BLaER1 (cell line): ENCODE measurements at regions not wholly inside any gene's neighbourhood (a gene's known extent, or its start where the extent isn't known, plus 50 kb on each side); places are given as distances from the start of the nearest gene placed in this dataset.
A peak's percentile ranks its signal among the peaks of the same experiment; 100 is the strongest.

Source experiments
- H3K27ac ChIP-seq: shearing (Covaris generic); formaldehyde crosslinking; 2 replicates; pipeline ENCODE4 v1.8.1; 2022
- H3K27me3 ChIP-seq: shearing (Covaris generic); formaldehyde crosslinking; 2 replicates; pipeline ENCODE4 v1.8.1; 2022
- H3K36me3 ChIP-seq: shearing (Covaris generic); formaldehyde crosslinking; 2 replicates; pipeline ENCODE4 v1.8.1; 2022
- H3K4me1 ChIP-seq: shearing (Covaris generic); formaldehyde crosslinking; 2 replicates; pipeline ENCODE4 v1.8.1; 2022
- H3K4me2 ChIP-seq: shearing (Covaris generic); formaldehyde crosslinking; 2 replicates; pipeline ENCODE4 v1.8.1; 2022
- H3K4me3 ChIP-seq: shearing (Covaris generic); formaldehyde crosslinking; 2 replicates; pipeline ENCODE4 v1.8.1; 2022
- H3K9ac ChIP-seq: shearing (Covaris generic); formaldehyde crosslinking; 2 replicates; pipeline ENCODE4 v1.8.1; 2022
- H3K9me3 ChIP-seq: shearing (Covaris generic); formaldehyde crosslinking; 2 replicates; pipeline ENCODE4 v1.8.1; 2022
- H4K20me1 ChIP-seq: shearing (Covaris generic); formaldehyde crosslinking; 2 replicates; pipeline ENCODE4 v1.8.1; 2022
- Cebpa-rat ChIP-seq: shearing (Covaris generic); IDR thresholded peaks from 2 replicates; pipeline ENCODE4 v1.8.1; 2022

GRCh38 chr21:43320526-43320925 is 106.4 kb downstream of the SIK1 start:
- H3K4me3 ChIP-seq = no peak overlapping the region
- H3K36me3 ChIP-seq = no peaks in the 10 kb centered on the region
- 0 out of 2 replicates have a peak, but pooled peaks cover 9% of the 10 kb centered on the region for H4K20me1 ChIP-seq
- 0 out of 2 replicates have a peak overlapping the region, but pooled peaks have one; percentile 37 for H3K27ac ChIP-seq
- TF ChIP-seq Cebpa-rat = no peak
- H3K27me3 ChIP-seq = no peaks in the 10 kb centered on the region
- peaks cover 58% of the 10 kb centered on the region for H3K4me1 ChIP-seq
- peaks cover 16% of the 10 kb centered on the region; the same call in 1 of the 2 replicates for H3K9me3 ChIP-seq
- H3K9ac ChIP-seq = peak overlapping the region; percentile 59; the same call in 1 of the 2 replicates
- H3K4me2 ChIP-seq = peak overlapping the region; percentile 84

DNA sequence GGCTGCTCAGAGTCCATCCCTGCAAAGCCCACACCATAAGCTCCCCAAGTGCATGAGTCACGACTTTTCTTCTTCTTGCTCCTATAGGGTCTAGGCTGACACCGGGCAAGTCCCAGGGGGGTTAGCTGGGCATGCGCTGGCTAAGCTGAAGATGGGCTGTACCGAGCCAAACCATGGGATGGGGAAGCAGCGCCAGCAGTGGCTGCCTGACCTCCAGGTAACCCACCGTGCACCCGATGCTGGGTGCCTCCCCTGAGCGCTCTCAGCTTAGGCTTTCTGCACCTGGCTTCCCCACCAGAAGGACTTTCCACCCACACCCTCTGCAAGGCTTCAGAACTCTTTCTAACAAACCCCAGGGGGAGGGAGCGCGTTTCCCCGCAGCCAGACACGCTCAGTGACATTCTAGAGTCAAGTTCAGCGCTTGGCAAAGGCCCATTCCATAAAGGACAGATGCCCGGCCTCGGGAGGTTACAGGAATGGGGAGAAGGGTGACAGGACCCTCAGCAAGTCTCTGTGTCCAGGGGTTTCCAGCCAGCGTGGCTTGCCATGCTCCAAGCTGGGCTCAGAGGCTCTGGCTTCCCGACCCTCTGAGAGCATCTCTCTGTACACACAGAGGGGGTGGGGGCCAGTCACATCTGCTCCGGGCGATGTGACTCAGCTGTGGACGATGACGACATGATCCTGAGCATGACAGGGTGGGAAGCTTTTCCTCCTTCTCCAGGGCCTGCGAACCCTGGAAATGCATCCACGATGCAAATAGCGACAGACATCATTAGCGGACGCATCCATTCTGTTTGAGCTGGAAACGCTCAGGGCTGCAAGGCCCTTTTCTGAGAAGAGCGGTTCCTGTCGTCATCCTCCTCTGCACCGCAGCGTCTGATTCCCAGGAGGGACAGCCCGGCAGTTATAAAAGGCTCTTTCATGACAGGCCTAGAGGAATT is 107.8 kb downstream of the SIK1 start:
- Histone ChIP-seq H3K27me3 (no peaks in the 10 kb centered on the region), H3K4me1 (peaks cover 68% of the 10 kb centered on the region), H3K36me3 (no peaks in the 10 kb centered on the region), H3K27ac (no peak overlapping the region; the same call in 1 of the 2 replicates), H4K20me1 (0 out of 2 replicates have a peak, but pooled peaks cover 9% of the 10 kb centered on the region), H3K4me3 (peak overlapping the region; percentile 45), H3K9me3 (peaks cover 16% of the 10 kb centered on the region; the same call in 1 of the 2 replicates), H3K4me2 (peak overlapping the region; percentile 84), H3K9ac (peak overlapping the region; percentile 59; the same call in 1 of the 2 replicates)
- TF ChIP-seq Cebpa-rat = no peak

DNA sequence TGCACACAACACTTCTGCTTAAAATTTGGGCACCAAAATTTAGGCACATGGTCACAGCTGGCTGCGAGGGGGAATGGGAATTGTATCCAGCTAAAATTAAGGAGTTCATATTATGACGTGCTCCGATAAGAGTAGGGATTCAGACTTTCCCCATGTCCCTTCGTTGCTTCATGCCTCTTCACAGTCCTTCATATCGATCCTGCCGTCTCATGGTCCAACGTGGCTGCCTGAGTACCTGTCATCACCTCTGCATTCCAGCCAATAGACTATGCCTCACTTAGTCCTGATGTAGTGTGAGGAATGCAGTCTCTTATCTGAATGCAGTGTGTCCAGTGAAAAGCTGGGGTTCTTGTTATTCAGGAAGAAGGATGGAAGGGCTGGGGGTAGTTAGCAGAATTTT is 108.6 kb downstream of the SIK1 start:
- Histone ChIP-seq H3K9me3 (peaks cover 16% of the 10 kb centered on the region; the same call in 1 of the 2 replicates), H3K27ac (no peak overlapping the region), H3K9ac (no peak overlapping the region), H4K20me1 (0 out of 2 replicates have a peak, but pooled peaks cover 9% of the 10 kb centered on the region), H3K27me3 (no peaks in the 10 kb centered on the region), H3K4me2 (peak overlapping the region; percentile 84), H3K36me3 (no peaks in the 10 kb centered on the region), H3K4me1 (peaks cover 76% of the 10 kb centered on the region), H3K4me3 (no peak overlapping the region)
- no peak for TF ChIP-seq Cebpa-rat

DNA sequence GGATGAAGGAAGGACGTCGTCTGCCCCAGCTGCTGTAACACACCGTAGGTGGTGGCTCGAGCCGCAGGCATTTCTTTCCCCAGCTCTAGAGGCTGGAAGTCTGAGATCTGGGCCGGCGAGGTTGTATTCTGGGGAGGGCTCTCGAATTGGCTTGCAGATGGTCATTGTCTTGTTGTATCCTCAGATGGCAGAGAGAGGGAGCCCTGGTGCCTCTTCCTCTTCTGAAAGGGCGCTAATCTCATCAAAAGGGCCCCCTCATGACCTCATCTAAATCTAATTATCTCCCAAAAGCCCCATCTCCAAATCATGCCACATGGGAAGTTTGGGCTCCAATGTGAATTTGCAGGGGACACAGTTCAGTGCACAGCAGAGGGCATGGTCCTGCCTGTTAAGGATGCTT is 109.0 kb downstream of the SIK1 start:
- Histone ChIP-seq H3K4me2 (peak overlapping the region; percentile 84), H4K20me1 (0 out of 2 replicates have a peak, but pooled peaks cover 9% of the 10 kb centered on the region), H3K36me3 (no peaks in the 10 kb centered on the region), H3K4me1 (peaks cover 80% of the 10 kb centered on the region), H3K9me3 (peaks cover 16% of the 10 kb centered on the region; the same call in 1 of the 2 replicates), H3K4me3 (no peak overlapping the region), H3K9ac (no peak overlapping the region), H3K27me3 (no peaks in the 10 kb centered on the region), H3K27ac (no peak overlapping the region)
- TF ChIP-seq Cebpa-rat = no peak

DNA sequence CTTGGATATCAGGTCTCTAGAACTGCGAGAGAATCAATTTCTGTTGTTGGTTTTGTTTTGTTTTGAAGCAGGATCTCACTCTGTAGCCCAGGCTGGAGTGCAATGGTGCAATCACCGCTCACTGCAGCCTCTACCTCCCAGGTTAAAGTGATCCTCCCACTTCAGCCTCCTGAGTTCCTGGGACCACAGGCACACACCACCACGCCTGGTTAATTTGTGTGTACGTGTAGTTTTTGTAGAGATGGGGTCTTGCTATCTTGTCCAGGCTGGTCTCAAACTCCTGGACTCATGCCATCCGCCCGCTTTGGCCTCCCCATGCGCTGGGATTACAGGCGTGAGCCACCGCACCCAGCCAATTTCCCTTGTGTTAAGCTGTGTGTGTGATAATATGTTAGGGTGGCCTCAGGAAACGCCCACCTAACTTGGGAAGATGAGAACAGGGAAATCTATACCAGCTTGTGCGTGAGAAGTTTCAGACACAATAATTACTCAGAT is 109.6 kb downstream of the SIK1 start:
- H3K36me3 ChIP-seq = no peaks in the 10 kb centered on the region
- H3K27ac ChIP-seq = no peak overlapping the region
- peaks cover 86% of the 10 kb centered on the region for H3K4me1 ChIP-seq
- TF ChIP-seq Cebpa-rat = no peak
- H3K9me3 ChIP-seq = peaks cover 16% of the 10 kb centered on the region; the same call in 1 of the 2 replicates
- H3K27me3 ChIP-seq = no peaks in the 10 kb centered on the region
- no peak overlapping the region for H3K4me3 ChIP-seq
- H3K4me2 ChIP-seq = no peak overlapping the region
- 0 out of 2 replicates have a peak, but pooled peaks cover 9% of the 10 kb centered on the region for H4K20me1 ChIP-seq
- no peak overlapping the region for H3K9ac ChIP-seq

GRCh38 chr21:43316156-43316845 is 110.6 kb downstream of the SIK1 start:
- no peak overlapping the region for H3K4me3 ChIP-seq
- peak overlapping the region; percentile 83; the same call in 1 of the 2 replicates for H3K4me2 ChIP-seq
- no peak overlapping the region for H3K27ac ChIP-seq
- peaks cover 93% of the 10 kb centered on the region for H3K4me1 ChIP-seq
- H3K36me3 ChIP-seq = no peaks in the 10 kb centered on the region
- TF ChIP-seq Cebpa-rat = no peak
- peaks cover 16% of the 10 kb centered on the region; the same call in 1 of the 2 replicates for H3K9me3 ChIP-seq
- no peak overlapping the region for H3K9ac ChIP-seq
- H4K20me1 ChIP-seq = 0 out of 2 replicates have a peak, but pooled peaks cover 9% of the 10 kb centered on the region
- H3K27me3 ChIP-seq = no peaks in the 10 kb centered on the region

GRCh38 chr21:43315244-43316137 is 111.4 kb downstream of the SIK1 start:
- H3K4me1 ChIP-seq = peaks cover 85% of the 10 kb centered on the region
- H3K36me3 ChIP-seq = no peaks in the 10 kb centered on the region
- 0 out of 2 replicates have a peak, but pooled peaks cover 9% of the 10 kb centered on the region for H4K20me1 ChIP-seq
- H3K27me3 ChIP-seq = no peaks in the 10 kb centered on the region
- H3K4me3 ChIP-seq = no peak overlapping the region
- H3K9me3 ChIP-seq = peaks cover 16% of the 10 kb centered on the region; the same call in 1 of the 2 replicates
- no peak overlapping the region for H3K9ac ChIP-seq
- H3K27ac ChIP-seq = peak overlapping the region; percentile 4; the same call in 1 of the 2 replicates
- TF ChIP-seq Cebpa-rat = no peak
- H3K4me2 ChIP-seq = peak overlapping the region; percentile 83

DNA sequence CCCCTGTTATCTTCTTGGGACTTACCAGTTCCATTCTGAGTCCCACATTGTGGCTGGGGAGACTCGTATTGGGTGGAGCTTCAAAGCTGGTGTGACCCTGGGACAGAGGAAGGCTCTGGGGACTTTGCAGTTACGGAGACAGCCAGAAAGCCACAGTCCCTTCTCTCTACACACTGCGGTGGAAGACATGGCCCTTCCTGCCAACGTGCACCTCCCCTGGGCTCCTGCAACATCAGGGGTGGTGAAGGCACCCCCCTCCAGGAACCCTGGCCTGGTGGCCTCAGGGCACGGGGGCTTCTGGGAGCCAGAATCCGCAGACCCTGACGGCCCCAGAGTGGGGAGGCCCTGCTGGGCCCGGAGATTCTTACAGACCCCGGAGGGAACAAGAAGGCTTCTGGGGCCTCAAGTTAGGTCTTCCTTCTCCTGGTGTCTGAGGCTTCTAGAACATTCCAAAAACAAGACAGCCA is 113.0 kb downstream of the SIK1 start:
- Histone ChIP-seq H3K36me3 (no peaks in the 10 kb centered on the region), H3K27ac (peak overlapping the region; percentile 57; the same call in 1 of the 2 replicates), H3K4me3 (no peak overlapping the region), H3K4me2 (peak overlapping the region; percentile 83), H3K4me1 (peaks cover 70% of the 10 kb centered on the region), H3K27me3 (no peaks in the 10 kb centered on the region), H4K20me1 (0 out of 2 replicates have a peak, but pooled peaks cover 4% of the 10 kb centered on the region), H3K9ac (peak overlapping the region; percentile 49; the same call in 1 of the 2 replicates), H3K9me3 (peaks cover 16% of the 10 kb centered on the region; the same call in 1 of the 2 replicates)
- TF ChIP-seq Cebpa-rat = no peak
